Gastroesophageal sphincter (tissue), 4 donors: ENCODE measurements at regions not wholly inside any gene's neighbourhood (a gene's known extent, or its start where the extent isn't known, plus 50 kb on each side); places are given as distances from the start of the nearest gene placed in this dataset.

ENCODE experiments used
- ATAC-seq: fragments of 150-250 bp; one replicate; pipeline ENCODE4 v1.9.1; 2016; ENCODE audit warnings: mild to moderate bottlenecking, moderate library complexity
- H3K27ac ChIP-seq, 4 donors: fragments of 200-600 bp; sonication (generic) in 3 of 4; 1 replicate in 3 of 4; 2 replicates in 1 of 4; pipeline ENCODE4 v1.5.1; 2016 to 2019
- H3K27me3 ChIP-seq: fragments of 200-600 bp; sonication (generic); one replicate; pipeline ENCODE4 v1.5.1; 2019
- H3K36me3 ChIP-seq, 2 donors: fragments of 200-600 bp; sonication (generic); one replicate each; pipeline ENCODE4 v1.5.1; 2019; ENCODE audit warnings: control low read depth in 1 of 2
- H3K4me1 ChIP-seq, 3 donors: fragments of 200-600 bp; sonication (generic); 1 replicate in 2 of 3; 2 replicates in 1 of 3; pipeline ENCODE4 v1.5.1; 2016 to 2019; ENCODE audit warnings: control low read depth in 2 of 3
- H3K4me3 ChIP-seq, 2 donors: fragments of 200-600 bp; sonication (generic); one replicate each; pipeline ENCODE4 v1.5.1; 2019; ENCODE audit warnings: mild to moderate bottlenecking in 1 of 2, moderate library complexity in 1 of 2
- H3K9me3 ChIP-seq, 3 donors: fragments of 200-600 bp; sonication (generic); one replicate each; pipeline ENCODE4 v1.5.1; 2017 to 2019; ENCODE audit warnings: control low read depth in 2 of 3
- CTCF ChIP-seq, 4 experiments: fragments of 200-600 bp in 2 of 4; fragments of 450-650 bp in 2 of 4; sonication (generic) in 1 of 4; IDR thresholded peaks; one replicate each; pipeline ENCODE4 v1.5.1; 2017 to 2019; ENCODE audit warnings: antibody characterized with exemption in 4 of 4, mild to moderate bottlenecking in 2 of 4, moderate library complexity in 2 of 4
- EP300 ChIP-seq: sonication (generic); formaldehyde crosslinking; IDR thresholded peaks from one replicate; pipeline ENCODE4 v1.6.1; 2017; ENCODE audit warnings: antibody characterized with exemption, mild to moderate bottlenecking
- POLR2A ChIP-seq, 2 donors: fragments of 450-650 bp; IDR thresholded peaks; one replicate each; pipeline ENCODE4 v1.6.1; 2017; ENCODE audit warnings: antibody characterized with exemption in 2 of 2, mild to moderate bottlenecking in 2 of 2, moderate library complexity in 1 of 2
- POLR2AphosphoS5 ChIP-seq: sonication (generic); formaldehyde crosslinking; IDR thresholded peaks from one replicate; pipeline ENCODE4 v1.6.1; 2017; ENCODE audit warnings: antibody characterized with exemption
- WGBS, 2 donors: methylation state at CpG; one replicate each; pipeline ENCODE4 v1.1.5; 2018; ENCODE audit warnings: low coverage in 1 of 2; 5-methylcytosine and 5-hydroxymethylcytosine counted together

GRCh38 chr2:144027593-144027992 is 492.3 kb downstream of the ZEB2 start:
- Histone ChIP-seq H3K9me3 (peaks cover 0 to 2% (median 0%) of the 10 kb centered on the region in 3 donors), H3K36me3 (no peaks in the 10 kb centered on the region), H3K27ac (no peak overlapping the region), H3K4me3 (no peak overlapping the region), H3K27me3 (no peaks in the 10 kb centered on the region), H3K4me1 (no peaks in the 10 kb centered on the region)
- TF ChIP-seq POLR2A (IDR thresholded peaks at IDR 0.05) (no peak), CTCF (IDR thresholded peaks at IDR 0.05) (no peak), POLR2AphosphoS5 (no peak), EP300 (no peak)
- WGBS, 2 donors, result 62 to 87% methylated on average over 3 to 4 of the region's 4 CpGs
- ATAC-seq, result no peak

- H3K4me3 ChIP-seq, result no peak overlapping the region
Measured at GRCh38 chr2:144026753-144027152, 493.2 kb downstream of the ZEB2 start.

GRCh38 chr2:144020047-144020446 is 499.9 kb downstream of the ZEB2 start:
- no peak for ATAC-seq
- no peak for TF ChIP-seq CTCF (IDR thresholded peaks at IDR 0.05)
- no peak for TF ChIP-seq EP300
- TF ChIP-seq POLR2A (IDR thresholded peaks at IDR 0.05), result no peak
- no peak for TF ChIP-seq POLR2AphosphoS5
- Histone ChIP-seq H3K9me3 (peaks cover 0 to 21% (median 0%) of the 10 kb centered on the region in 3 donors), H3K27ac (no peak overlapping the region), H3K4me3 (no peak overlapping the region), H3K4me1 (no peaks in the 10 kb centered on the region), H3K27me3 (no peaks in the 10 kb centered on the region), H3K36me3 (no peaks in the 10 kb centered on the region)
- WGBS, 2 donors, result 90% methylated on average over 3 of the region's 6 CpGs; no CpG with 5 or more reads in 1 of the 2 donors

More at GRCh38 chr2:144026753-144027152, 493.2 kb downstream of the ZEB2 start:
- Histone ChIP-seq H3K9me3 (peaks cover 0 to 9% (median 0%) of the 10 kb centered on the region in 3 donors), H3K27ac (no peak overlapping the region), H3K4me1 (no peaks in the 10 kb centered on the region), H3K27me3 (no peaks in the 10 kb centered on the region), H3K36me3 (no peaks in the 10 kb centered on the region)
- no peak for ATAC-seq
- TF ChIP-seq CTCF (IDR thresholded peaks at IDR 0.05), result no peak
- TF ChIP-seq POLR2AphosphoS5, result no peak
- TF ChIP-seq POLR2A (IDR thresholded peaks at IDR 0.05), result no peak
- no peak for TF ChIP-seq EP300
- 87% methylated on average over 1 of the region's 1 CpG; no CpG with 5 or more reads in 1 of the 2 donors for WGBS, 2 donors

GRCh38 chr2:144015655-144016245 is 504.2 kb downstream of the ZEB2 start:
- no peak for ATAC-seq
- H3K4me1 ChIP-seq, result no peaks in the 10 kb centered on the region
- 76 to 88% methylated on average over 6 of the region's 6 CpGs for WGBS, 2 donors
- H3K4me3 ChIP-seq, result no peak overlapping the region
- H3K9me3 ChIP-seq, result peaks cover 0 to 6% (median 0%) of the 10 kb centered on the region in 3 donors
- no peak for TF ChIP-seq POLR2A (IDR thresholded peaks at IDR 0.05)
- no peak for TF ChIP-seq POLR2AphosphoS5
- no peak for TF ChIP-seq EP300
- no peak for TF ChIP-seq CTCF (IDR thresholded peaks at IDR 0.05)
- H3K36me3 ChIP-seq, result no peaks in the 10 kb centered on the region
- no peaks in the 10 kb centered on the region for H3K27me3 ChIP-seq
- H3K27ac ChIP-seq, result no peak overlapping the region

- WGBS, 2 donors, result 60 to 65% methylated on average over 2 to 3 of the region's 3 CpGs
- TF ChIP-seq CTCF (IDR thresholded peaks at IDR 0.05) (no peak), POLR2A (IDR thresholded peaks at IDR 0.05) (no peak), POLR2AphosphoS5 (no peak), EP300 (no peak)
- H3K36me3 ChIP-seq, result no peaks in the 10 kb centered on the region
- peaks cover 0 to 6% (median 0%) of the 10 kb centered on the region in 3 donors for H3K9me3 ChIP-seq
- H3K4me3 ChIP-seq, result no peak overlapping the region
- H3K27ac ChIP-seq, result no peak overlapping the region
- no peaks in the 10 kb centered on the region for H3K4me1 ChIP-seq
- ATAC-seq, result no peak
- no peaks in the 10 kb centered on the region for H3K27me3 ChIP-seq
Measured at GRCh38 chr2:144015036-144015435, 504.9 kb downstream of the ZEB2 start.
